Endothelial cell of umbilical vein (primary cell): ENCODE measurements at regions not wholly inside any gene's neighbourhood (a gene's known extent, or its start where the extent isn't known, plus 50 kb on each side); places are given as distances from the start of the nearest gene placed in this dataset.

Experiments
- EZH2 ChIP-seq: IDR thresholded peaks from 2 replicates; pipeline ENCODE4 v1.6.1; 2012; ENCODE audit warnings: borderline replicate concordance, low read depth, mild to moderate bottlenecking, moderate library complexity, low read length, inconsistent platforms; ENCODE audit not compliant: severe bottlenecking
- FOS ChIP-seq: IDR thresholded peaks from 2 replicates; pipeline ENCODE4 v1.6.1; 2011; ENCODE audit warnings: mild to moderate bottlenecking, low read length, moderate library complexity, borderline replicate concordance; ENCODE audit not compliant: insufficient read depth
- GATA2 ChIP-seq: IDR thresholded peaks from 2 replicates; pipeline ENCODE4 v1.7.0; 2011; ENCODE audit warnings: low read depth, mild to moderate bottlenecking, moderate library complexity, mixed read lengths, low read length; ENCODE audit not compliant: insufficient read length, insufficient read depth
- JUN ChIP-seq: IDR thresholded peaks from 2 replicates; pipeline ENCODE4 v1.6.1; 2011; ENCODE audit warnings: borderline replicate concordance, low read depth; ENCODE audit not compliant: insufficient read length, insufficient read depth
- MYC ChIP-seq: IDR thresholded peaks from one replicate; pipeline ENCODE4 v1.6.1; 2011; ENCODE audit warnings: mild to moderate bottlenecking, low read depth, low read length
- POLR2A ChIP-seq: IDR thresholded peaks from 2 replicates; pipeline ENCODE4 v1.6.1; 2012; ENCODE audit warnings: low read depth, mild to moderate bottlenecking, control low read depth, low read length
- POLR2AphosphoS5 ChIP-seq: IDR thresholded peaks from 2 replicates; pipeline ENCODE4 v1.6.1; 2012; ENCODE audit warnings: low read depth, mild to moderate bottlenecking, control low read depth, low read length, moderate library complexity; ENCODE audit not compliant: insufficient read depth
- TF ChIP-seq, protein P1 (sequence below), 2 donors: IDR thresholded peaks; 1 replicate in 1 of 2; 2 replicates in 1 of 2; pipeline ENCODE4 v1.5.1; 2011; ENCODE audit warnings: low read length in 2 of 2, mild to moderate bottlenecking in 2 of 2, moderate library complexity in 2 of 2, control low read depth in 1 of 2, inconsistent platforms in 1 of 2, low read depth in 1 of 2; ENCODE audit not compliant: insufficient read depth in 1 of 2; ENCODE audit errors: extremely low read depth in 1 of 2
- TF ChIP-seq, protein P2 (sequence below): IDR thresholded peaks from 2 replicates; pipeline ENCODE4 v1.6.1; 2011; ENCODE audit not compliant: insufficient read depth, insufficient read length

DNA sequence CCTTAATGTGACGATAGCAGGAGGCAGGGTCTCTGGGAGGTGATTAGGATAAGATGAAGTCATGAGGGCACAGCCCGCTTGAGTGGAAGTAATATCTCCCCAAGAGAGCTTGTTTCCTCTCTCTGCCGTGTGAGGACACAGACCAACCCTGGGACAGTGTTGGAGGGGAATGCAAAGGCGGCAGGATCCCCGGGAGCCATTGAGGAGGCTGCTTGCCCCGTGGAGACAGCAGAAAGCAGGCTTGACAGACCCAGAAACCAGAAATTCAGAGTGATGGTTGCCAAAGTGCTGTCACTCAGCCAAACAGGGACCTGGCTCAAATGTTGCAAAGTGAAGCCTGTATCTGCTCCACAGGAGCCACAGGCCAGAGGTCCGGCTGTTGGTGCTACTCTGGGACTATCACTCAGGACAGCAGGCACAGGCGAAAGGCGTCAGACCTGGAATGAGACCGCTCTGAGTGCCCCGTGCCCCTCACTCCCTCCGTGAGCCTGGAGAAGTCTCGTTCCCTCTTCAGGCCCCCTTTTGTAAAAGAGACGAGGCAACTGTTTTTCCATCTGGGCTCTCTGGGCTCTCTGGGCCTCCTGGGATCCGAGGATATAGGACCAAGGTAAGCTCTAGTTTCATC is 96.6 kb upstream of the VANGL1 start:
- TF ChIP-seq, protein P1, sequence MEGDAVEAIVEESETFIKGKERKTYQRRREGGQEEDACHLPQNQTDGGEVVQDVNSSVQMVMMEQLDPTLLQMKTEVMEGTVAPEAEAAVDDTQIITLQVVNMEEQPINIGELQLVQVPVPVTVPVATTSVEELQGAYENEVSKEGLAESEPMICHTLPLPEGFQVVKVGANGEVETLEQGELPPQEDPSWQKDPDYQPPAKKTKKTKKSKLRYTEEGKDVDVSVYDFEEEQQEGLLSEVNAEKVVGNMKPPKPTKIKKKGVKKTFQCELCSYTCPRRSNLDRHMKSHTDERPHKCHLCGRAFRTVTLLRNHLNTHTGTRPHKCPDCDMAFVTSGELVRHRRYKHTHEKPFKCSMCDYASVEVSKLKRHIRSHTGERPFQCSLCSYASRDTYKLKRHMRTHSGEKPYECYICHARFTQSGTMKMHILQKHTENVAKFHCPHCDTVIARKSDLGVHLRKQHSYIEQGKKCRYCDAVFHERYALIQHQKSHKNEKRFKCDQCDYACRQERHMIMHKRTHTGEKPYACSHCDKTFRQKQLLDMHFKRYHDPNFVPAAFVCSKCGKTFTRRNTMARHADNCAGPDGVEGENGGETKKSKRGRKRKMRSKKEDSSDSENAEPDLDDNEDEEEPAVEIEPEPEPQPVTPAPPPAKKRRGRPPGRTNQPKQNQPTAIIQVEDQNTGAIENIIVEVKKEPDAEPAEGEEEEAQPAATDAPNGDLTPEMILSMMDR (IDR thresholded peaks at IDR 0.05; ENCODE audit: extremely low read depth in 1 of 2, insufficient read depth in 1 of 2, low read depth in 1 of 2, low read length in 2 of 2): no peak
- TF ChIP-seq POLR2A (no peak), GATA2 (no peak), EZH2 (no peak), FOS (no peak), POLR2AphosphoS5 (no peak), MYC (no peak), JUN (no peak)
- TF ChIP-seq, protein P2, sequence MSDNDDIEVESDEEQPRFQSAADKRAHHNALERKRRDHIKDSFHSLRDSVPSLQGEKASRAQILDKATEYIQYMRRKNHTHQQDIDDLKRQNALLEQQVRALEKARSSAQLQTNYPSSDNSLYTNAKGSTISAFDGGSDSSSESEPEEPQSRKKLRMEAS: no peak
